ENCODE measurements at regions not wholly inside any gene's neighbourhood (a gene's known extent, or its start where the extent isn't known, plus 50 kb on each side); places are given as distances from the start of the nearest gene placed in this dataset.

DNA sequence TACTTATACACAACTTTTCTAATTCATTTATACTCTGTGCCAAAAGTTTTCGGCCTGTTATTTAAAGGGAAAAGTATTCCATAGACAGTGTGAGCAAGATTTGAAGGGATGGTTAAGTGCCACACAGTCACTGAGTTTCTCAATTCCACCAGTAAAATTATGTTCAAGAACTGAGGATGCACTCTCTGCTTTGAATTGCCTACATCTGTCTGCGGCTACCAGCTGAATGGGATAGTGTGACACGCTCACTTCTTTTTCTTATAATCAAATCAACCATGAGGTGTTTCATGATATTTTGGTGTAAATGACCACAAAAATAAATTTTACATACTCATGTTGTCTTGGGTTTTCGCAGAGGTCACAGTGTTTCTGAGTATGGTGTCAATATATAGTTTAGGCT, 218.4 kb upstream of the TMEM161B start:
- TF ChIP-seq, protein P1, sequence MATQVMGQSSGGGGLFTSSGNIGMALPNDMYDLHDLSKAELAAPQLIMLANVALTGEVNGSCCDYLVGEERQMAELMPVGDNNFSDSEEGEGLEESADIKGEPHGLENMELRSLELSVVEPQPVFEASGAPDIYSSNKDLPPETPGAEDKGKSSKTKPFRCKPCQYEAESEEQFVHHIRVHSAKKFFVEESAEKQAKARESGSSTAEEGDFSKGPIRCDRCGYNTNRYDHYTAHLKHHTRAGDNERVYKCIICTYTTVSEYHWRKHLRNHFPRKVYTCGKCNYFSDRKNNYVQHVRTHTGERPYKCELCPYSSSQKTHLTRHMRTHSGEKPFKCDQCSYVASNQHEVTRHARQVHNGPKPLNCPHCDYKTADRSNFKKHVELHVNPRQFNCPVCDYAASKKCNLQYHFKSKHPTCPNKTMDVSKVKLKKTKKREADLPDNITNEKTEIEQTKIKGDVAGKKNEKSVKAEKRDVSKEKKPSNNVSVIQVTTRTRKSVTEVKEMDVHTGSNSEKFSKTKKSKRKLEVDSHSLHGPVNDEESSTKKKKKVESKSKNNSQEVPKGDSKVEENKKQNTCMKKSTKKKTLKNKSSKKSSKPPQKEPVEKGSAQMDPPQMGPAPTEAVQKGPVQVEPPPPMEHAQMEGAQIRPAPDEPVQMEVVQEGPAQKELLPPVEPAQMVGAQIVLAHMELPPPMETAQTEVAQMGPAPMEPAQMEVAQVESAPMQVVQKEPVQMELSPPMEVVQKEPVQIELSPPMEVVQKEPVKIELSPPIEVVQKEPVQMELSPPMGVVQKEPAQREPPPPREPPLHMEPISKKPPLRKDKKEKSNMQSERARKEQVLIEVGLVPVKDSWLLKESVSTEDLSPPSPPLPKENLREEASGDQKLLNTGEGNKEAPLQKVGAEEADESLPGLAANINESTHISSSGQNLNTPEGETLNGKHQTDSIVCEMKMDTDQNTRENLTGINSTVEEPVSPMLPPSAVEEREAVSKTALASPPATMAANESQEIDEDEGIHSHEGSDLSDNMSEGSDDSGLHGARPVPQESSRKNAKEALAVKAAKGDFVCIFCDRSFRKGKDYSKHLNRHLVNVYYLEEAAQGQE (IDR thresholded peaks at IDR 0.05), result no peak
- no peak for TF ChIP-seq EGR1 (IDR thresholded peaks at IDR 0.05; ENCODE audit: low read depth in 2 of 2)
- TF ChIP-seq HNF4G (IDR thresholded peaks at IDR 0.05), result no peak
- TF ChIP-seq YY1 (IDR thresholded peaks at IDR 0.05), result no peak
- TF ChIP-seq RXRA (IDR thresholded peaks at IDR 0.05), result no peak
- TF ChIP-seq FOXA2 (IDR thresholded peaks at IDR 0.05), result no peak
- TF ChIP-seq, protein P2, sequence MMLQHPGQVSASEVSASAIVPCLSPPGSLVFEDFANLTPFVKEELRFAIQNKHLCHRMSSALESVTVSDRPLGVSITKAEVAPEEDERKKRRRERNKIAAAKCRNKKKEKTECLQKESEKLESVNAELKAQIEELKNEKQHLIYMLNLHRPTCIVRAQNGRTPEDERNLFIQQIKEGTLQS (IDR thresholded peaks at IDR 0.05), result no peak
- TF ChIP-seq, protein P3, sequence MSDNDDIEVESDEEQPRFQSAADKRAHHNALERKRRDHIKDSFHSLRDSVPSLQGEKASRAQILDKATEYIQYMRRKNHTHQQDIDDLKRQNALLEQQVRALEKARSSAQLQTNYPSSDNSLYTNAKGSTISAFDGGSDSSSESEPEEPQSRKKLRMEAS (IDR thresholded peaks at IDR 0.05), result no peak
- no peaks in the 10 kb centered on the region for H3K9me3 ChIP-seq (ENCODE audit: control insufficient read depth in 4 of 4, low read length in 3 of 4)
- DNase-seq (ENCODE audit: low spot score), result no peak
- no peak overlapping the region for H3K9ac ChIP-seq (ENCODE audit: low read depth in 1 of 2, low read length in 2 of 2)
- H3K4me3 ChIP-seq (ENCODE audit: low read depth in 1 of 3, low read length in 3 of 3), result no peak overlapping the region
- H3K27me3 ChIP-seq (ENCODE audit: control insufficient read depth in 4 of 4, insufficient read depth in 4 of 4, low read length in 3 of 4), result peaks cover 0 to 2% (median 0%) of the 10 kb centered on the region in 4 donors
- H3K27ac ChIP-seq (ENCODE audit: low read depth in 1 of 2, low read length in 2 of 2), result no peak overlapping the region
- 92% methylated on average over 4 of the region's 4 CpGs for WGBS
- H3K36me3 ChIP-seq (ENCODE audit: control insufficient read depth in 4 of 4, insufficient read depth in 3 of 4, low read depth in 1 of 4, low read length in 3 of 4), result no peaks in the 10 kb centered on the region
- no peaks in the 10 kb centered on the region for H3K4me1 ChIP-seq (ENCODE audit: control insufficient read depth in 4 of 4, insufficient read depth in 4 of 4, low read length in 3 of 4)

DNA sequence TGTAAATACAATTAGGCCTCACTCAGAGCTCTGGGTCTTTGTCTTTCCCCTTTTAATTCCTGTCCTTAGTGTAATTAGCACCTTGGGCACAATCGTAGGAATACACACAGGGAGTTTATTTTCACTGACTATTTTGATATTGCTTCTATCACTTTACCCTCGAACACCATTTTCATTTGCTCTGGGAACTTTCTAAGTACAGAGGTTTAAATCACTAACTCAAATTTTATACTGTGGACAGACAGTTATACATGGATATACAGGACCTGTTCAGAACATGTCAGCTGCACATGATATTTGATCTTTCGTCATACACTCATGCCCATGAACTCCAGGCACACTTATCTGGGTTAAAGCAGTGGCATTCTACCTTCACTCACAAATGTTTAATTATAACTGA, 217.8 kb upstream of the TMEM161B start:
- H3K27me3 ChIP-seq (ENCODE audit: control insufficient read depth in 4 of 4, insufficient read depth in 4 of 4, low read length in 3 of 4), result peaks cover 0 to 2% (median 0%) of the 10 kb centered on the region in 4 donors
- no peaks in the 10 kb centered on the region for H3K36me3 ChIP-seq (ENCODE audit: control insufficient read depth in 4 of 4, insufficient read depth in 3 of 4, low read depth in 1 of 4, low read length in 3 of 4)
- no peak overlapping the region for H3K27ac ChIP-seq (ENCODE audit: low read depth in 1 of 2, low read length in 2 of 2)
- no peak overlapping the region for H3K4me3 ChIP-seq (ENCODE audit: low read depth in 1 of 3, low read length in 3 of 3)
- no peaks in the 10 kb centered on the region for H3K9me3 ChIP-seq (ENCODE audit: control insufficient read depth in 4 of 4, low read length in 3 of 4)
- WGBS, result 70% methylated on average over 3 of the region's 3 CpGs
- H3K9ac ChIP-seq (ENCODE audit: low read depth in 1 of 2, low read length in 2 of 2), result no peak overlapping the region
- TF ChIP-seq, protein P4, sequence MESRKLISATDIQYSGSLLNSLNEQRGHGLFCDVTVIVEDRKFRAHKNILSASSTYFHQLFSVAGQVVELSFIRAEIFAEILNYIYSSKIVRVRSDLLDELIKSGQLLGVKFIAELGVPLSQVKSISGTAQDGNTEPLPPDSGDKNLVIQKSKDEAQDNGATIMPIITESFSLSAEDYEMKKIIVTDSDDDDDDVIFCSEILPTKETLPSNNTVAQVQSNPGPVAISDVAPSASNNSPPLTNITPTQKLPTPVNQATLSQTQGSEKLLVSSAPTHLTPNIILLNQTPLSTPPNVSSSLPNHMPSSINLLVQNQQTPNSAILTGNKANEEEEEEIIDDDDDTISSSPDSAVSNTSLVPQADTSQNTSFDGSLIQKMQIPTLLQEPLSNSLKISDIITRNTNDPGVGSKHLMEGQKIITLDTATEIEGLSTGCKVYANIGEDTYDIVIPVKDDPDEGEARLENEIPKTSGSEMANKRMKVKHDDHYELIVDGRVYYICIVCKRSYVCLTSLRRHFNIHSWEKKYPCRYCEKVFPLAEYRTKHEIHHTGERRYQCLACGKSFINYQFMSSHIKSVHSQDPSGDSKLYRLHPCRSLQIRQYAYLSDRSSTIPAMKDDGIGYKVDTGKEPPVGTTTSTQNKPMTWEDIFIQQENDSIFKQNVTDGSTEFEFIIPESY (IDR thresholded peaks at IDR 0.05), result no peak
- H3K4me1 ChIP-seq (ENCODE audit: control insufficient read depth in 4 of 4, insufficient read depth in 4 of 4, low read length in 3 of 4), result no peaks in the 10 kb centered on the region
- DNase-seq (ENCODE audit: low spot score), result no peak

DNA sequence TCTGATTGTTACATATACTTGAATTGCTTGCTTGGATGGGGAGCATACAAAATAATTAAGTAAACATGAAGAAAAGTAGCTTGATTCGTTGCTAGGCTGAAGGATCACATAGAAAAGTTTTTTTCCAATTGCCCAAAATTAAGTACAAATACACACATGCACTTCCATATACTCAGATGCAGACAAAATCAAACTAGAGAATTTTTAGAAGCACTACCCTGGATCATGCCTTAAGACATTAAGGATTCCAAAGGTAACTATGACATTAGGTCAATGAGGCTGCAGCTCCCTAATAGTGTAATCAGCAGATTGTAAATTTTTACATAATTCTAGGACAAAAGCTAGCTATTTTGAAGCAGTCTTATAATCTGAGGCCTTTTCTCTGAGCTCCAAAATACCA, 216.9 kb upstream of the TMEM161B start:
- H3K27ac ChIP-seq (ENCODE audit: low read depth in 1 of 2, low read length in 2 of 2), result no peak overlapping the region
- no peak overlapping the region for H3K4me3 ChIP-seq (ENCODE audit: low read depth in 1 of 3, low read length in 3 of 3)
- no peak overlapping the region for H3K9ac ChIP-seq (ENCODE audit: low read depth in 1 of 2, low read length in 2 of 2)
- no peaks in the 10 kb centered on the region for H3K36me3 ChIP-seq (ENCODE audit: control insufficient read depth in 4 of 4, insufficient read depth in 3 of 4, low read depth in 1 of 4, low read length in 3 of 4)
- 75% methylated on average over 1 of the region's 1 CpG for WGBS
- no peaks in the 10 kb centered on the region for H3K9me3 ChIP-seq (ENCODE audit: control insufficient read depth in 4 of 4, low read length in 3 of 4)
- H3K4me1 ChIP-seq (ENCODE audit: control insufficient read depth in 4 of 4, insufficient read depth in 4 of 4, low read length in 3 of 4), result peaks cover 0 to under 1% (median 0%) of the 10 kb centered on the region in 4 donors
- peaks cover 0 to 2% (median 0%) of the 10 kb centered on the region in 4 donors for H3K27me3 ChIP-seq (ENCODE audit: control insufficient read depth in 4 of 4, insufficient read depth in 4 of 4, low read length in 3 of 4)
- DNase-seq (ENCODE audit: low spot score), result no peak
- TF ChIP-seq RAD21 (IDR thresholded peaks at IDR 0.05), result no peak
- TF ChIP-seq JUND (IDR thresholded peaks at IDR 0.05), result no peak
- TF ChIP-seq, protein P2 (IDR thresholded peaks at IDR 0.05), result no peak
- TF ChIP-seq, protein P5, sequence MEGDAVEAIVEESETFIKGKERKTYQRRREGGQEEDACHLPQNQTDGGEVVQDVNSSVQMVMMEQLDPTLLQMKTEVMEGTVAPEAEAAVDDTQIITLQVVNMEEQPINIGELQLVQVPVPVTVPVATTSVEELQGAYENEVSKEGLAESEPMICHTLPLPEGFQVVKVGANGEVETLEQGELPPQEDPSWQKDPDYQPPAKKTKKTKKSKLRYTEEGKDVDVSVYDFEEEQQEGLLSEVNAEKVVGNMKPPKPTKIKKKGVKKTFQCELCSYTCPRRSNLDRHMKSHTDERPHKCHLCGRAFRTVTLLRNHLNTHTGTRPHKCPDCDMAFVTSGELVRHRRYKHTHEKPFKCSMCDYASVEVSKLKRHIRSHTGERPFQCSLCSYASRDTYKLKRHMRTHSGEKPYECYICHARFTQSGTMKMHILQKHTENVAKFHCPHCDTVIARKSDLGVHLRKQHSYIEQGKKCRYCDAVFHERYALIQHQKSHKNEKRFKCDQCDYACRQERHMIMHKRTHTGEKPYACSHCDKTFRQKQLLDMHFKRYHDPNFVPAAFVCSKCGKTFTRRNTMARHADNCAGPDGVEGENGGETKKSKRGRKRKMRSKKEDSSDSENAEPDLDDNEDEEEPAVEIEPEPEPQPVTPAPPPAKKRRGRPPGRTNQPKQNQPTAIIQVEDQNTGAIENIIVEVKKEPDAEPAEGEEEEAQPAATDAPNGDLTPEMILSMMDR (IDR thresholded peaks at IDR 0.05; ENCODE audit: low read depth, low read length, missing input control), result no peak
- no peak for TF ChIP-seq HNF4A (conservative IDR thresholded peaks at IDR 0.05)
- TF ChIP-seq, protein P3 (IDR thresholded peaks at IDR 0.05), result no peak
- TF ChIP-seq, protein P1 (IDR thresholded peaks at IDR 0.05), result no peak
- no peak for TF ChIP-seq YY1 (IDR thresholded peaks at IDR 0.05)
- TF ChIP-seq HNF4G (IDR thresholded peaks at IDR 0.05), result no peak
- TF ChIP-seq GABPA (IDR thresholded peaks at IDR 0.05 in 1 of 2, conservative IDR thresholded peaks at IDR 0.05 in 1 of 2), result no peak
- no peak for TF ChIP-seq FOXA1 (IDR thresholded peaks at IDR 0.05)
